Activated CD8-positive, alpha-beta T cell treated with anti-CD3 and anti-CD28 coated beads, Interleukin-2, amount 10 ng/mL, durations not matched to agents 7 days and 5 days (primary cell): ENCODE measurements at regions not wholly inside any gene's neighbourhood (a gene's known extent, or its start where the extent isn't known, plus 50 kb on each side); places are given as distances from the start of the nearest gene placed in this dataset.
"Not testable (repeated sequence)": the region's sequence is repeated elsewhere in the genome, so short reads cannot be mapped to it uniquely, and the experiment has no call there.

ENCODE experiments used
- ATAC-seq: fragments of 150-1000 bp; cut with Tn5 transposase; one replicate; pipeline ENCODE4 v1.10.0; 2021; ENCODE audit warnings: moderate library complexity
- CTCF ChIA-PET: fragments of 350-600 bp; sonication (Branson Sonifier 250); formaldehyde crosslinking; loops from one replicate; lab custom pipeline; 2021; ENCODE audit warnings: antibody characterized with exemption; lab: Charles Lee
- POLR2A ChIA-PET: fragments of 350-600 bp; sonication (Branson Sonifier 250); formaldehyde crosslinking; loops from one replicate; lab custom pipeline; 2021; ENCODE audit warnings: antibody characterized with exemption; lab: Charles Lee
- DNase-seq: peaks from one replicate; pipeline ENCODE4 v3.0.0-alpha.2; 2020
- H3K27ac Mint-ChIP-seq: one replicate; pipeline ENCODE4 v1.8.0; 2021; ENCODE audit warnings: mild to moderate bottlenecking, mixed read lengths
- H3K27me3 Mint-ChIP-seq: one replicate; pipeline ENCODE4 v1.8.0; 2021; ENCODE audit warnings: low read depth, mixed read lengths
- H3K36me3 Mint-ChIP-seq: one replicate; pipeline ENCODE4 v1.8.0; 2021; ENCODE audit warnings: low read depth, mixed read lengths
- H3K4me1 Mint-ChIP-seq: one replicate; pipeline ENCODE4 v1.8.0; 2021; ENCODE audit warnings: low read depth, mixed read lengths
- H3K4me3 Mint-ChIP-seq: one replicate; pipeline ENCODE4 v1.8.0; 2021; ENCODE audit warnings: mild to moderate bottlenecking, mixed read lengths
- H3K9me3 Mint-ChIP-seq: one replicate; pipeline ENCODE4 v1.8.0; 2022; ENCODE audit warnings: mixed read lengths; ENCODE audit not compliant: insufficient read depth

DNA sequence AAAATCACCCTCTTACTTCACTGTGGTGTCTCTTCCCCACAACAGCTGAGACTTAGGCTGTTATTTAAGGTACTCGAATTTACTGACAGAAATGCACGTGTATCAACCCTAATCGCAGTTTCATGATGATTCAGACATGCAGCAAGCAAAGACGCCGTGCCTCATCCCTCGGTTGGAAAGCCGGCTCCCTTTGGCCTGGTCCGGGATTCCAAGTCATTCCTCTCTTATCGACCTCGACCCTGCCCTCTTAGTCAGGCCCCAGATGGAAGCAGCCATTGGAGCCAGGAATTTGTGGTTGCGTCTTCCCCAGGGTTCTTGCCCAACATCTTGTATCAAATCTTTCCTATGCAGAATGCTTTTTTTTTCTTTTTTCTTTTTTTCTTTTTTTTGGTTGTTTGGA lies 229.5 kb downstream of the GATA3 start:
- Mint-ChIP-seq H3K4me1 (peaks cover 11% of the 10 kb centered on the region), H3K36me3 (no peaks in the 10 kb centered on the region), H3K4me3 (no peak overlapping the region), H3K27ac (no peak overlapping the region), H3K9me3 (no peaks in the 10 kb centered on the region), H3K27me3 (peaks cover 5% of the 10 kb centered on the region)
- POLR2A ChIA-PET, result no interaction called here
- DNase-seq (no peak), ATAC-seq (no peak)
- CTCF ChIA-PET, result no interaction called here

GRCh38 chr10:8285970-8286369 lies 231.5 kb downstream of the GATA3 start:
- H3K27ac Mint-ChIP-seq, ATAC-seq, DNase-seq, POLR2A ChIA-PET, CTCF ChIA-PET, H3K4me3 Mint-ChIP-seq, H3K36me3 Mint-ChIP-seq, H3K9me3 Mint-ChIP-seq: not testable (repeated sequence)
- peaks cover 11% of the 10 kb centered on the region for H3K4me1 Mint-ChIP-seq
- H3K27me3 Mint-ChIP-seq, result peaks cover 13% of the 10 kb centered on the region

DNA sequence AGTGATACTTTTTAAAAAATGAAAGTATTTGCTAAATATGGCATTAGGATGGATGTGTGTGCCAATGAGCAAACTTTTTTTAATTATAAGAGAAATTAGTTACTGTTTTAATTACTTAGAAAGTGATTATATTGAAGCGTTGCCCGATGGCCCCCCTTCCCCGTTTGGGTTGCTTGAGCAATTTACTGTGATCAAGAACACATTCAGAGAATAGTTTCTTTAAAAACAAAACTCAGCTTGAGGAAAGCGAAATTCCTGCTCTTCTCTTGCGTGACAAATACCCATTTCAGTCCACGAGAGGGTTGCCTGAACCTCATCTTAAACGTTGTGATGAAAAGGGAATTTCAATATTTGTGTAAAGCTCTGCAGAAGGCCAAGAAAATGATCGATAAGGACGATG lies 234.1 kb downstream of the GATA3 start:
- Mint-ChIP-seq H3K27ac (no peak overlapping the region), H3K36me3 (no peaks in the 10 kb centered on the region), H3K4me1 (no peaks in the 10 kb centered on the region), H3K9me3 (no peaks in the 10 kb centered on the region), H3K27me3 (peaks cover 10% of the 10 kb centered on the region), H3K4me3 (no peak overlapping the region)
- ChIA-PET CTCF (interaction anchor here (1.4 to 2.3 kb wide), 3 partner anchors 12 to 22 kb away, joined by 4 to 11 read pairs (median 9); no protein-coding TSS in a partner anchor), POLR2A (no interaction called here)
- ATAC-seq, result no peak
- DNase-seq, result no peak

GRCh38 chr10:8289186-8289924 lies 234.9 kb downstream of the GATA3 start:
- Mint-ChIP-seq H3K27ac (no peak overlapping the region), H3K4me3 (no peak overlapping the region), H3K4me1 (no peaks in the 10 kb centered on the region), H3K27me3 (peaks cover 10% of the 10 kb centered on the region), H3K9me3 (no peaks in the 10 kb centered on the region), H3K36me3 (no peaks in the 10 kb centered on the region)
- ChIA-PET CTCF (interaction anchor here (1.4 to 2.3 kb wide), 3 partner anchors 12 to 23 kb away, joined by 4 to 11 read pairs (median 9); no protein-coding TSS in a partner anchor), POLR2A (no interaction called here)
- no peak for DNase-seq
- no peak for ATAC-seq

GRCh38 chr10:8294779-8295178 lies 240.3 kb downstream of the GATA3 start:
- CTCF ChIA-PET, result no interaction called here
- no peaks in the 10 kb centered on the region for H3K9me3 Mint-ChIP-seq
- DNase-seq, result no peak
- no peak overlapping the region for H3K27ac Mint-ChIP-seq
- H3K4me1 Mint-ChIP-seq, result no peaks in the 10 kb centered on the region
- peaks cover 19% of the 10 kb centered on the region for H3K27me3 Mint-ChIP-seq
- H3K4me3 Mint-ChIP-seq, result no peak overlapping the region
- ATAC-seq, result no peak
- H3K36me3 Mint-ChIP-seq, result no peaks in the 10 kb centered on the region
- POLR2A ChIA-PET, result no interaction called here

- ATAC-seq, result no peak
- Mint-ChIP-seq H3K27me3 (peaks cover 18% of the 10 kb centered on the region), H3K4me3 (no peak overlapping the region), H3K4me1 (no peaks in the 10 kb centered on the region), H3K27ac (no peak overlapping the region), H3K36me3 (no peaks in the 10 kb centered on the region), H3K9me3 (no peaks in the 10 kb centered on the region)
- ChIA-PET POLR2A (no interaction called here), CTCF (no interaction called here)
- DNase-seq, result no peak
Observed at GRCh38 chr10:8295311-8295710, 240.8 kb downstream of the GATA3 start.

DNA sequence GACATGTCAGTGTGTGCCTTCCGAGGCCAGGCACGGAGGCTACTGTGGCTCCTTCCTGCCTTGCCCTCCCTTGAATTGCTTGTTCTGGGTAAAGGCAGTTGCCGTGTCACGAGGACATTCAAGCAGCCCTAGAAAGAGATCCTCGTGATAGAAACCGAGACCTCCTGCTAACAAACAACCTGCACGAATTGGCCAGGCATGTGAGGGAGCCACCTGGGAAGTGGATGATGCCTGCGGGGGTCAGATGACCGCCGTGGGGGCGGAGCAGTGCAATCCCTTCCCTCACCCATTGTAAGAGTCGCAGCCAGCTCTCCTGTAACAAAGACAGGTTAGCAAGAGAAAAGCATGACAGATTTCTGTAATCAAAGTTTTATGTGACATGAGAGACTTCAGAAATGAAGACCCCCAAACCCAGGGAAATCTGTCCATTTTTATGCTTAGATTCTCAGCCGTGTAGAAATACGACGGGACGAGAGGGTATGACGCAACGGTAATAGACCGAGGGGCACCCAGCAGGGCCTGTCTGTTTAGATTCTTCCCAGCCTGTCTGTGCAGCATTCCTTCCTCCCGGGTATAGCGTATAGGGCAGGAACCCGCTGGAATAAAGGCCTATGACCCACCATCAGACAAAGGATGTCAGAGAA lies 241.7 kb downstream of the GATA3 start:
- ATAC-seq (no peak), DNase-seq (no peak)
- no peaks in the 10 kb centered on the region for H3K4me1 Mint-ChIP-seq
- H3K27me3 Mint-ChIP-seq, result peaks cover 14% of the 10 kb centered on the region
- H3K27ac Mint-ChIP-seq, result no peak overlapping the region
- CTCF ChIA-PET, result no interaction called here
- no peak overlapping the region for H3K4me3 Mint-ChIP-seq
- H3K9me3 Mint-ChIP-seq, result no peaks in the 10 kb centered on the region
- POLR2A ChIA-PET, result no interaction called here
- no peaks in the 10 kb centered on the region for H3K36me3 Mint-ChIP-seq

DNA sequence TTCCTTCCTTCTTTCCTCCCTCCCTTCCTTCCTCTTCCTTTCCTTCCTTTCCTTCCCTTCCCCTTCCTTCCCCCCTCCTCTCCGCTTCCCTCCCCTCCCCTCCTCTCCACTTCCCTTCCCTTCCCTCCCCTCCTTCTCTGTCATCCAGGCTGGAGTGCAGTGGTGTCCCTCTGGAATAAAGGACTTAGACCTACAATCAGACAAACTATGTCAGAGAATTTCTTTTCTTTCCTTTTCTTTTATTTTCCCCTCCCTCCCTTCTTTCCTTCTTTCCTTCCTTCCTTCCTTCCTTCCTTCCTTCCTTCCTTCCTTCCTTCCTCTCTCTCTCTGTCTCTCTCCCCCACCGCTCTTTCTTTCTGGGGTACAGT lies 242.2 kb downstream of the GATA3 start:
- no peaks in the 10 kb centered on the region for H3K36me3 Mint-ChIP-seq
- CTCF ChIA-PET, result no interaction called here
- ATAC-seq (no peak), DNase-seq (no peak)
- no peaks in the 10 kb centered on the region for H3K4me1 Mint-ChIP-seq
- peaks cover 14% of the 10 kb centered on the region for H3K27me3 Mint-ChIP-seq
- H3K27ac Mint-ChIP-seq, result no peak overlapping the region
- no peaks in the 10 kb centered on the region for H3K9me3 Mint-ChIP-seq
- H3K4me3 Mint-ChIP-seq, result no peak overlapping the region
- POLR2A ChIA-PET, result no interaction called here

DNA sequence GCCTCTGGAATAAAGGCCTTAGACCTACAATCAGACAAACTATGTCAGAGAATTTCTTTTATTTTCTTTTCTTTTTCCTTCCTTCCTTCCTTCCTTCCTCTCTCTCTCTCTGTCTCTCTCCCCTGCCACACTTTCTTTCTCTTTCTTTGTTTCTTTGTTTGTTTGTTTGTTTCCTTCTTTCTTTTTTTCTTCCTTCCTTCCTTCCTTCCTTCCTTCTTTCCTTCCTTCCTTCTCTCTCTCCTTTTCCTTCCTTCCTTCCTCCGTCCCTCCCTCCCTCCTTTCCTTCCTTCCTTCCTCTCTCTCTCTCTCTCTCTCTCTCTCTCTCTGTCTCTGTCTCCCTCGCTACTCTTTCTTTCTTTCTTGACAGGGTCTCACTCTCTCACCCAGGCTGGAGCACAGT lies 242.6 kb downstream of the GATA3 start:
- DNase-seq (no peak), ATAC-seq (no peak)
- no peak overlapping the region for H3K27ac Mint-ChIP-seq
- peaks cover 14% of the 10 kb centered on the region for H3K27me3 Mint-ChIP-seq
- no peak overlapping the region for H3K4me3 Mint-ChIP-seq
- CTCF ChIA-PET, result no interaction called here
- no peaks in the 10 kb centered on the region for H3K36me3 Mint-ChIP-seq
- H3K9me3 Mint-ChIP-seq, result no peaks in the 10 kb centered on the region
- no peaks in the 10 kb centered on the region for H3K4me1 Mint-ChIP-seq
- POLR2A ChIA-PET, result no interaction called here

GRCh38 chr10:8297959-8298358 lies 243.5 kb downstream of the GATA3 start:
- Mint-ChIP-seq H3K27me3 (peaks cover 12% of the 10 kb centered on the region), H3K27ac (no peak overlapping the region), H3K36me3 (no peaks in the 10 kb centered on the region), H3K9me3 (no peaks in the 10 kb centered on the region), H3K4me1 (no peaks in the 10 kb centered on the region), H3K4me3 (no peak overlapping the region)
- ChIA-PET POLR2A (no interaction called here), CTCF (no interaction called here)
- DNase-seq, result no peak
- no peak for ATAC-seq

DNA sequence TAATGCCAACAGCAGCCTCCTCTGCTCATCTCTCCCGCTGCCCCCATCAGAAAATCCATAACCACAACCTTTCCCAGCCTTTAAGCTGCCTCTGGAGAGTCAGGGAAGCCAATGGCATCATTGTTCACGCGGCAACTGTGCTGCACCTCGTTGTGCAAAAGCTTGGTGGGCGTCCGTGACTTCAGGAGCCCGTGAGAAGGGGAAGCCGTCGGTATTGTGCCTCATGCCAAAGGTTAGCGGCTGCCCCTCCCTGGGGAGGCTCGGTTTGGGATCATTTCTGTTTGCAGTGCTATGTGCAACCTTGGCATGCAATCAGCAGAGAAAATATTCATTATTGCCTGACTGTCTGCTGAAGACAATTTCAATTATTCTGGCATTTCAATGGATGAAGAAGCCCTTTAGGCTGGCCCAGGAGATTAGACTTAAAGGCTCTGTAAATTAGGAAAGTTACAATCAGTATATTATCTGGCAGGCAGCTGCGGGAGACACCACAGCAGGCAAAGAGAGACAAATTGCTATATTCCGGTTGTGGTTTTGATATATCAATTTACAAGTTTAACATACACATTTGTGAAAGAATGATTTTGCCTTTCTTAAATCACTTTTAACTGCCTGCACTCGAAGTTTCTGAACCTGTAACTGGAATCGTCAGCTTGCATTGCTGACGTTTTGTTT lies 244.5 kb downstream of the GATA3 start:
- POLR2A ChIA-PET, result no interaction called here
- no peak for DNase-seq
- Mint-ChIP-seq H3K9me3 (no peaks in the 10 kb centered on the region), H3K4me3 (no peak overlapping the region), H3K4me1 (no peaks in the 10 kb centered on the region), H3K27ac (no peak overlapping the region), H3K27me3 (peaks cover 12% of the 10 kb centered on the region), H3K36me3 (no peaks in the 10 kb centered on the region)
- CTCF ChIA-PET, result no interaction called here
- ATAC-seq, result no peak

DNA sequence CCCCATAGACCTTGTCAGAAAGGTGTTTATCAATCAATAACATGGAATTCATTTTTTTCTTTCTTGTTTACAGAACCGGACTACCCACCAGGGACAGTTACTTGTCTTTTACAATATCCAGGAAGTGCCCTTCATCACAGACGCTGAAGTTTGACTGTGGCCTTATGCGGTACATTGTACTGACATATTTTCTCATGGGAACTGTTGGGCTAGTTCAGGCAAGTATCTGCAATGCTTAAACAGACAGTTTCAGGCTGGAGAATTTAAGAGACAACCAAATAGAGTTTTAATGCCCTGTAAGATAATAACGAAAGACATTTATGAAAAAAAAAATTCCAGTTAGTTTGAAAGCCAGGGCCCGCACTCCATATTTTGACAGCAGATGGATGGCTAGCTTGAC lies 246.4 kb downstream of the GATA3 start:
- CTCF ChIA-PET, result no interaction called here
- no peaks in the 10 kb centered on the region for H3K9me3 Mint-ChIP-seq
- POLR2A ChIA-PET, result no interaction called here
- H3K27me3 Mint-ChIP-seq, result peaks cover 17% of the 10 kb centered on the region
- ATAC-seq (no peak), DNase-seq (no peak)
- H3K4me3 Mint-ChIP-seq, result no peak overlapping the region
- H3K36me3 Mint-ChIP-seq, result no peaks in the 10 kb centered on the region
- no peak overlapping the region for H3K27ac Mint-ChIP-seq
- no peaks in the 10 kb centered on the region for H3K4me1 Mint-ChIP-seq
